CD14-positive monocyte (primary cell): ENCODE measurements at regions not wholly inside any gene's neighbourhood (a gene's known extent, or its start where the extent isn't known, plus 50 kb on each side); places are given as distances from the start of the nearest gene placed in this dataset.

Experiments used
- DNase-seq, 3 donors: peaks; one replicate each; pipeline ENCODE4 v3.0.0-alpha.2; 2011 to 2022
- H2AFZ ChIP-seq: 2 replicates; pipeline ENCODE4 v1.6.0; 2012; ENCODE audit warnings: mild to moderate bottlenecking, low read depth, low read length, inconsistent platforms; ENCODE audit not compliant: insufficient read depth, poor library complexity, severe bottlenecking
- H3K27ac ChIP-seq, 2 donors: 1 replicate in 1 of 2; 2 replicates in 1 of 2; pipeline ENCODE4 v1.5.1; 2012 to 2013; ENCODE audit warnings: low read length in 2 of 2, control low read depth in 1 of 2, inconsistent platforms in 1 of 2, low read depth in 1 of 2, mild to moderate bottlenecking in 1 of 2
- H3K27me3 ChIP-seq, 2 donors: one replicate each; pipeline versions ENCODE4 v1.6.0 to v1.6.1; 2011 to 2013; ENCODE audit warnings: low read length in 2 of 2; ENCODE audit not compliant: control insufficient read depth in 2 of 2, insufficient read depth in 2 of 2
- H3K36me3 ChIP-seq, 2 donors: replicated peaks in 1 of 2; 1 replicate in 1 of 2; 2 replicates in 1 of 2; pipeline versions ENCODE4 v1.5.1 to v1.6.1; 2012 to 2013; ENCODE audit warnings: low read length in 2 of 2, control low read depth in 1 of 2, inconsistent platforms in 1 of 2, mild to moderate bottlenecking in 1 of 2; ENCODE audit not compliant: insufficient read depth in 2 of 2, control insufficient read depth in 1 of 2
- H3K4me1 ChIP-seq, 2 donors: 1 replicate in 1 of 2; 2 replicates in 1 of 2; pipeline versions ENCODE4 v1.5.1 to v1.6.1; 2012 to 2013; ENCODE audit warnings: low read length in 2 of 2, control low read depth in 1 of 2, inconsistent platforms in 1 of 2, mild to moderate bottlenecking in 1 of 2, moderate library complexity in 1 of 2; ENCODE audit not compliant: insufficient read depth in 2 of 2, control insufficient read depth in 1 of 2
- H3K4me2 ChIP-seq: replicated peaks from 2 replicates; pipeline ENCODE3; 2012; ENCODE audit warnings: low read length, moderate library complexity, mild to moderate bottlenecking; ENCODE audit not compliant: poor library complexity, severe bottlenecking; ENCODE audit errors: extremely low read depth
- H3K4me3 ChIP-seq, 3 experiments: fragments of 200-600 bp in 1 of 3; sonication (generic) in 1 of 3; replicated peaks in 1 of 3; 1 replicate in 2 of 3; 2 replicates in 1 of 3; pipeline ENCODE4 v1.5.1; 2011 to 2013; ENCODE audit warnings: low read length in 3 of 3, mild to moderate bottlenecking in 3 of 3, control low read depth in 2 of 3, low read depth in 2 of 3, inconsistent platforms in 1 of 3, moderate library complexity in 1 of 3
- H3K79me2 ChIP-seq: 2 replicates; pipeline ENCODE4 v1.6.0; 2012; ENCODE audit warnings: mild to moderate bottlenecking, control low read depth, inconsistent platforms, low read length, moderate library complexity; ENCODE audit not compliant: insufficient read depth
- H3K9ac ChIP-seq: 2 replicates; pipeline ENCODE4 v1.6.0; 2017; ENCODE audit warnings: low read length, mild to moderate bottlenecking; ENCODE audit not compliant: insufficient read depth, poor library complexity, severe bottlenecking
- H3K9me3 ChIP-seq, 2 donors: replicated peaks in 1 of 2; 1 replicate in 1 of 2; 2 replicates in 1 of 2; pipeline versions ENCODE4 v1.5.1 to v1.6.1; 2012 to 2013; ENCODE audit warnings: low read length in 2 of 2, control low read depth in 1 of 2; ENCODE audit not compliant: control insufficient read depth in 1 of 2, insufficient read depth in 1 of 2
- H4K20me1 ChIP-seq: 2 replicates; pipeline ENCODE4 v1.6.0; 2012; ENCODE audit warnings: mild to moderate bottlenecking, low read length, control low read depth, moderate library complexity; ENCODE audit not compliant: insufficient read depth
- H3K27ac Mint-ChIP-seq, 7 donors: one replicate each; pipeline ENCODE4 v1.8.0; 2020; ENCODE audit warnings: mild to moderate bottlenecking in 7 of 7, mixed read lengths in 7 of 7, moderate library complexity in 6 of 7, inconsistent platforms in 2 of 7
- H3K27me3 Mint-ChIP-seq, 3 donors: one replicate each; pipeline ENCODE4 v1.8.0; 2021 to 2022; ENCODE audit warnings: low read depth in 3 of 3, mild to moderate bottlenecking in 3 of 3, mixed read lengths in 3 of 3, moderate library complexity in 3 of 3, inconsistent platforms in 1 of 3
- H3K36me3 Mint-ChIP-seq, 2 donors: one replicate each; pipeline ENCODE4 v1.8.0; 2020; ENCODE audit warnings: mixed read lengths in 2 of 2, inconsistent platforms in 1 of 2, mild to moderate bottlenecking in 1 of 2
- H3K4me1 Mint-ChIP-seq: one replicate; pipeline ENCODE4 v1.8.0; 2020; ENCODE audit warnings: mild to moderate bottlenecking, mixed read lengths
- H3K4me3 Mint-ChIP-seq, 2 donors: one replicate each; pipeline ENCODE4 v1.8.0; 2020; ENCODE audit warnings: mild to moderate bottlenecking in 2 of 2, mixed read lengths in 2 of 2, moderate library complexity in 1 of 2
- H3K9me3 Mint-ChIP-seq, 7 donors: one replicate each; pipeline ENCODE4 v1.8.0; 2020 to 2022; ENCODE audit warnings: mixed read lengths in 7 of 7, mild to moderate bottlenecking in 6 of 7, moderate library complexity in 6 of 7, inconsistent platforms in 2 of 7
- CTCF ChIP-seq: fragments of 200-600 bp; IDR thresholded peaks from one replicate; pipeline ENCODE4 v1.8.0; 2022; ENCODE audit warnings: antibody characterized with exemption, mild to moderate bottlenecking
- WGBS: methylation state at CpG from one replicate; pipeline ENCODE4 v1.1.5; 2013; ENCODE audit warnings: missing lambda C conversion rate; ENCODE audit not compliant: insufficient coverage; 5-methylcytosine and 5-hydroxymethylcytosine counted together
- intact Hi-C, 2 donors: fragments of 100-400 bp; cut with micrococcal nuclease; formaldehyde crosslinking; loops; one replicate each; pipeline versions ENCODE4 v1.15.0 to v1.15.1; 2023

GRCh38 chrX:42697544-42697943, 80.4 kb downstream of the PPP1R2C start:
- no peak overlapping the region for H3K27ac ChIP-seq
- H2AFZ ChIP-seq: no peak overlapping the region
- H3K27me3 Mint-ChIP-seq: peaks cover 1 to 7% (median 1%) of the 10 kb centered on the region in 3 donors
- H3K4me1 Mint-ChIP-seq: no peaks in the 10 kb centered on the region
- intact Hi-C loops: no loop called here
- no peaks in the 10 kb centered on the region for H3K36me3 ChIP-seq
- H3K9me3 ChIP-seq: no peaks in the 10 kb centered on the region
- H3K9me3 Mint-ChIP-seq: peaks cover 0 to 6% (median 2%) of the 10 kb centered on the region in 7 donors
- H3K79me2 ChIP-seq: no peaks in the 10 kb centered on the region
- H3K4me3 ChIP-seq: no peak overlapping the region
- no peaks in the 10 kb centered on the region for H4K20me1 ChIP-seq
- WGBS: no CpG with 5 or more reads among the region's 3 CpGs
- H3K27ac Mint-ChIP-seq: no peak overlapping the region
- H3K36me3 Mint-ChIP-seq: no peaks in the 10 kb centered on the region
- no peak overlapping the region for H3K9ac ChIP-seq
- H3K27me3 ChIP-seq: no peaks in the 10 kb centered on the region
- no peak for TF ChIP-seq CTCF
- DNase-seq: no peak
- H3K4me1 ChIP-seq: no peaks in the 10 kb centered on the region
- no peak overlapping the region for H3K4me3 Mint-ChIP-seq
- H3K4me2 ChIP-seq: no peak overlapping the region

DNA sequence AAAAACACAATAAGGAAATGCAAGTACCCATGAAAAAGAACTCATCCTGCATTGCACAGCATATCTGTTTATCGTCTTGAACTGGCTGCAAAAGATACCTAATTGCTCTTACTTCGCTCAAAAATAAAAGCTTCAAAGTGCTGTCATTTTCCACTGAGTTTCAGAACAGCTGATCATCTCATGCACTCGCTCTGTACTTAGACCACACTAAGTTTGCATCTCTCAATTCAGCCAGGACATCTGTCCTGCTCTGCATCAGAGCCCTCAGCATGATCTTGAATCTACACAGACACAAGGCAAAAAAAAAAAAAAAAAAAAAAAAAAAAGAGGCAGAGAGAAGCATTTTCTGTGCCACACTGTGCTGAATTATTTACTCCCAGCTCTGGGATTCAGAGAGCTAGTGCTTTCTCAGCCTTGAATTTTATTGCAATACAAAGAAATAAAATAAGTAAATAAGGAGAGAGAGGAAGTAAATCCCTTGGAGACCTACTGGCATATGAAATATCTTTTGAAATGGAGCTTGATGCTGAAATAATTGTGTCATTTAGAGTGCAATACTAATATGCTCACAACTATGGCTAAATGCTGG, 81.3 kb downstream of the PPP1R2C start:
- H3K9ac ChIP-seq: no peak overlapping the region
- H3K4me2 ChIP-seq: no peak overlapping the region
- H3K4me3 Mint-ChIP-seq: no peak overlapping the region
- no peaks in the 10 kb centered on the region for H4K20me1 ChIP-seq
- H3K27ac ChIP-seq: no peak overlapping the region
- WGBS: no CpG with 5 or more reads among the region's 3 CpGs
- H3K4me1 ChIP-seq: no peaks in the 10 kb centered on the region
- no peak overlapping the region for H3K4me3 ChIP-seq
- no peaks in the 10 kb centered on the region for H3K9me3 ChIP-seq
- H3K36me3 Mint-ChIP-seq: no peaks in the 10 kb centered on the region
- no peak overlapping the region for H2AFZ ChIP-seq
- H3K27me3 Mint-ChIP-seq: peaks cover 0 to 7% (median under 1%) of the 10 kb centered on the region in 3 donors
- DNase-seq: no peak
- H3K4me1 Mint-ChIP-seq: no peaks in the 10 kb centered on the region
- TF ChIP-seq CTCF: no peak
- H3K27ac Mint-ChIP-seq: no peak overlapping the region
- H3K27me3 ChIP-seq: no peaks in the 10 kb centered on the region
- intact Hi-C loops: no loop called here
- H3K79me2 ChIP-seq: no peaks in the 10 kb centered on the region
- no peaks in the 10 kb centered on the region for H3K36me3 ChIP-seq
- peaks cover 0 to 4% (median 2%) of the 10 kb centered on the region in 7 donors for H3K9me3 Mint-ChIP-seq
